ENCODE measurements at regions not wholly inside any gene's neighbourhood (a gene's known extent, or its start where the extent isn't known, plus 50 kb on each side); places are given as distances from the start of the nearest gene placed in this dataset.

DNA sequence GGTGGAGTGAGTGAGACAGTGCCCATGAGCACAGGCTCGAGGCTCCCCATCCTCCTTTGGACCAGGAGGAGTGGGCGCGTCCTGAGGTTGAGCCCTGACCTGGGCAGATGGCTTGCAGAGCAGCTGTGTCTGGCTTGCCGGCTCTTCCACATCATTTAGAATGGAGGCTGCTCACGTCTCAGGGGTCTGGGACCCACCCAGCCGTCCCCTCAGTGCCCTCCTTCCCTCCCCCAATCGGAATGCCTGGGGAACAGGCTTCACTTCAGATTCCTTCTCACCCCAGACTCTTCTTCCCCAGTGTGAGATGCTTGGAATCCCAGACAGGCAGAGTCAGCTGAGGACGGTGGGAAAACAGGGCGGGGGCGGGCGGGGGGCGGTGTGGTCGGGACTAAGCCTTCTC is 968.6 kb upstream of the ZNF722 start:
- TF ChIP-seq, protein P1, sequence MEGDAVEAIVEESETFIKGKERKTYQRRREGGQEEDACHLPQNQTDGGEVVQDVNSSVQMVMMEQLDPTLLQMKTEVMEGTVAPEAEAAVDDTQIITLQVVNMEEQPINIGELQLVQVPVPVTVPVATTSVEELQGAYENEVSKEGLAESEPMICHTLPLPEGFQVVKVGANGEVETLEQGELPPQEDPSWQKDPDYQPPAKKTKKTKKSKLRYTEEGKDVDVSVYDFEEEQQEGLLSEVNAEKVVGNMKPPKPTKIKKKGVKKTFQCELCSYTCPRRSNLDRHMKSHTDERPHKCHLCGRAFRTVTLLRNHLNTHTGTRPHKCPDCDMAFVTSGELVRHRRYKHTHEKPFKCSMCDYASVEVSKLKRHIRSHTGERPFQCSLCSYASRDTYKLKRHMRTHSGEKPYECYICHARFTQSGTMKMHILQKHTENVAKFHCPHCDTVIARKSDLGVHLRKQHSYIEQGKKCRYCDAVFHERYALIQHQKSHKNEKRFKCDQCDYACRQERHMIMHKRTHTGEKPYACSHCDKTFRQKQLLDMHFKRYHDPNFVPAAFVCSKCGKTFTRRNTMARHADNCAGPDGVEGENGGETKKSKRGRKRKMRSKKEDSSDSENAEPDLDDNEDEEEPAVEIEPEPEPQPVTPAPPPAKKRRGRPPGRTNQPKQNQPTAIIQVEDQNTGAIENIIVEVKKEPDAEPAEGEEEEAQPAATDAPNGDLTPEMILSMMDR (conservative IDR thresholded peaks at IDR 0.05): no peak
- TF ChIP-seq EZH2 (IDR thresholded peaks at IDR 0.05; ENCODE audit: low read depth): no peak
